NB4 (cell line): ENCODE measurements at regions not wholly inside any gene's neighbourhood (a gene's known extent, or its start where the extent isn't known, plus 50 kb on each side); places are given as distances from the start of the nearest gene placed in this dataset.
A peak's percentile ranks its signal among the peaks of the same experiment; 100 is the strongest.

Experiments
- DNase-seq: peaks from one replicate; pipeline ENCODE4 v3.0.0; 2010; ENCODE audit warnings: low read depth
- H3K4me3 ChIP-seq: one replicate; pipeline ENCODE4 v1.5.1; 2011; ENCODE audit warnings: mild to moderate bottlenecking, low read depth, low read length, moderate library complexity
- CTCF ChIP-seq: IDR thresholded peaks from one replicate; pipeline ENCODE4 v1.5.1; 2012; ENCODE audit warnings: low read depth, low read length
- MYC ChIP-seq: IDR thresholded peaks from 2 replicates; pipeline ENCODE4 v1.6.1; 2011; ENCODE audit warnings: low read depth, low read length
- POLR2A ChIP-seq: IDR thresholded peaks from 2 replicates; pipeline ENCODE4 v1.6.1; 2011; ENCODE audit warnings: mild to moderate bottlenecking; ENCODE audit not compliant: insufficient read length; ENCODE audit errors: extremely low read depth
- TF ChIP-seq, protein P1 (sequence below): IDR thresholded peaks from 2 replicates; pipeline ENCODE4 v1.6.1; 2011; ENCODE audit warnings: low read depth, low read length

DNA sequence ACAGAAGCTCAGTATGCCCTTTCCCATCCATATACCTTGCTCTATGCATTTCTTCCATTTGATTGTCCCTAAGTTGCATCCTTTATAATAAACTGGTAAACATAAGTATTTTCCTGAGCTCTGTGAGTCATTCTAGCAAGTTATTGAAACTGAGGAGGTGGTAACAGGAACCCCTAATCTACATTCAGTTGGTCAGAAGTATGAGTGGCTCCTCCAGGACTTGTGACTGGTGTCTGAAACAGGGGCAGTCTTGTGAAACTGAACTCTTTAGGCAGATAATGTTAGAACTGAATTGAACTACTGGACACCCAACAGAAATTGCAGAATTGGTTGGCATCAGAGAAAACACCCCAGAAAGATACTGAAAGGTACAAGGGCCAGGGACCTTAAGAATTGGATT, 133.1 kb upstream of the POU5F2 start:
- TF ChIP-seq POLR2A = no peak
- TF ChIP-seq MYC = no peak
- TF ChIP-seq, protein P1, sequence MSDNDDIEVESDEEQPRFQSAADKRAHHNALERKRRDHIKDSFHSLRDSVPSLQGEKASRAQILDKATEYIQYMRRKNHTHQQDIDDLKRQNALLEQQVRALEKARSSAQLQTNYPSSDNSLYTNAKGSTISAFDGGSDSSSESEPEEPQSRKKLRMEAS = no peak
- no peak for TF ChIP-seq CTCF
- no peak for DNase-seq
- no peak overlapping the region for H3K4me3 ChIP-seq

DNA sequence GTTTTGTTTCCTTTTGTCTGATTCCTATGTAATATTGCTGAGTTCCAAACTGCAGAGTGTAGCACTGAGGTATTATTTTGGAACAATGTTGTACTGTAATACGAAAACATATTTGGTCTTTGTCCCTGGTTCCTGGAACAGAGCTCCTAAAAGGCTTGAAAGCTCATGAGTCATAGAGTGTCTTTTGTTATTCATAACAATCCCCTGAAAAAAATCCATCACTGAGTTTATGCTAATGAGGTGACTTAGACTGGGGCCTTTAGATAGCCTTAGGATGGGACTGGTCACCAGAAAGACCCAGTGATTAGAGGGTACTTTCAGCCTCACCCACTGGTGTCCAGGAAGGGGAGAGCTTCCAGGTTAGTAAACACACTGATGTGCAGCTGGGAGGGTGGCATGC, 132.7 kb upstream of the POU5F2 start:
- TF ChIP-seq MYC = no peak
- no peak for TF ChIP-seq POLR2A
- TF ChIP-seq, protein P1 = no peak
- TF ChIP-seq CTCF = no peak
- no peak for DNase-seq
- no peak overlapping the region for H3K4me3 ChIP-seq

DNA sequence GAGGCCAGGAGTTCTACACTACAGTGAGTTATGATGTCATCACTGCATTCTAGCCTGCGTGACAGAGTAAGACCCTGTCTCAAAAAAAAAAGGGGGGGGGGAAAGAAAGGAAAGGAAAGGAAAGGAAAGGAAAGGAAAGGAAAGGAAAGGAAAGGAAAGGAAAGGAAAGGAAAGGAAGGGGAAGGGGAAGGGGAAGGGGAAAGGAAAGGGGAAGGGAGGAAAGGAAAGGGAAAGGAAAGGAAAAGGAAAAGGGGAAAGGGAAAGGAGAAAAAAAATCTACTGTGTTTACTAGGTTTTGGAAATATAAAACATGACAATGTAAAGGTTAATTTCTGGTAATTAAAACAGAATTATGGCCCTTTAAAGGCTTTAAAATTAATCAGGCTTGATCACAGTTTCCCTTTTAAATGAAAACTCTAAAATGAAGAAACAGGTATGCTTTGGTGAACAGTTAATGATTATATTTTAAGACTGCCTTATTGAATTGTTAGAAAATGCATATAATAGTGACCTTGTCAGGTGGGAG, 131.9 kb upstream of the POU5F2 start:
- no peak for DNase-seq
- no peak overlapping the region for H3K4me3 ChIP-seq
- TF ChIP-seq, protein P1 = no peak
- no peak for TF ChIP-seq CTCF
- TF ChIP-seq MYC = no peak
- no peak for TF ChIP-seq POLR2A

DNA sequence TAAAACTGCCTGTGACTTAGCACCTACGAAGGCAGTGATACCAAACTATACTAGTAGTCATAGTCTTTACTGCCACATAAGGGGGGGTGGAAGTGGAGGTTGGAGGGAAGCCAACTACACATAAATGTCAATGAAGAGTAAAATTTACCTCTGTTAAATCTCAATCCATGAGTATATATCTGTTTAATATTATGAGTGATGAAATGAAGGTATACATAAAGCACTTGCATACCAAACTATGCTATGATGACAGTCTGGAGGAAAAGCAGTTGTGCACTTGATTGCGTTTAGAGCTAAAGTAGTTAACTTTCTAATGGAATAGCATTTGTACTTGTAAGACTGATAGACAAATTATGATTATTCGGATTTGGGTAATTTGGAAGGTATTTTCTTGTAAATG, 129.2 kb upstream of the POU5F2 start:
- TF ChIP-seq CTCF (no peak), POLR2A (no peak), MYC (no peak)
- TF ChIP-seq, protein P1 = no peak
- no peak for DNase-seq
- H3K4me3 ChIP-seq = no peak overlapping the region

DNA sequence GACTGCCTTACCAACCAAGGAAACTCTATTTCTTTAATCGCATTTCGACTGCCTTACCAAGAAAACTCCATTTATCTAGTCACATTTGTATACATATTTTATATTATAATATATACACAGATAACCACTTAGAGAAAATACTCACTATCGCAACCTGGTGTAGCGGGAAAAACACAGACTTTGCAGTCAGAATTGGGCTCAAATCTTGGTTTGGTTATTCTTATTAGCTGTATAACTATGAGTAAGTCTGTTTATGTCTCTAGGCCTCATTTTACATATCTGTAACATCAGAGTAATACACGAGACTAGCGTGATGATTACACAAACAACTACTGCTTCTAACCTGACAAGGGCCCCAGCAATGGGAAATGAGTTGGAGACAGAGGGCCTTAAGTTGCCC, 127.5 kb upstream of the POU5F2 start:
- TF ChIP-seq MYC = no peak
- TF ChIP-seq POLR2A = no peak
- TF ChIP-seq, protein P1 = no peak
- no peak for TF ChIP-seq CTCF
- H3K4me3 ChIP-seq = no peak overlapping the region
- DNase-seq = no peak

GRCh38 chr5:93850311-93850710, 108.9 kb upstream of the POU5F2 start:
- no peak for TF ChIP-seq POLR2A
- TF ChIP-seq, protein P1 = no peak
- no peak for TF ChIP-seq MYC
- TF ChIP-seq CTCF = no peak
- no peak overlapping the region for H3K4me3 ChIP-seq
- peak; percentile 2 for DNase-seq
